H9 (cell line): ENCODE measurements at regions not wholly inside any gene's neighbourhood (a gene's known extent, or its start where the extent isn't known, plus 50 kb on each side); places are given as distances from the start of the nearest gene placed in this dataset.

Experiments
- DNase-seq: peaks from one replicate; pipeline ENCODE4 v3.0.0-alpha.2; 2017
- H2AFZ ChIP-seq: one replicate; pipeline ENCODE4 v1.6.1; 2013; ENCODE audit warnings: mild to moderate bottlenecking, low read length, control low read depth, moderate library complexity
- H2AK5ac ChIP-seq: 2 replicates; pipeline ENCODE4 v1.6.1; 2013; ENCODE audit warnings: low read length, control low read depth, mixed read lengths; ENCODE audit not compliant: insufficient read length
- H2BK120ac ChIP-seq: one replicate; pipeline ENCODE4 v1.6.1; 2013; ENCODE audit warnings: low read depth, mild to moderate bottlenecking, low read length, control low read depth, inconsistent platforms; ENCODE audit not compliant: poor library complexity, severe bottlenecking
- H2BK12ac ChIP-seq: 2 replicates; pipeline ENCODE4 v1.6.1; 2013; ENCODE audit warnings: low read length, control low read depth, mixed read lengths, low read depth; ENCODE audit not compliant: insufficient read length
- H2BK15ac ChIP-seq: 2 replicates; pipeline ENCODE4 v1.6.1; 2013; ENCODE audit warnings: low read depth, low read length, control low read depth
- H2BK20ac ChIP-seq: one replicate; pipeline ENCODE4 v1.6.1; 2013; ENCODE audit warnings: low read depth, mild to moderate bottlenecking, low read length, control low read depth, inconsistent platforms; ENCODE audit not compliant: poor library complexity, severe bottlenecking
- H2BK5ac ChIP-seq: 2 replicates; pipeline ENCODE4 v1.6.1; 2013; ENCODE audit warnings: low read length, control low read depth, mixed read lengths; ENCODE audit not compliant: insufficient read length
- H3K14ac ChIP-seq: 2 replicates; pipeline ENCODE4 v1.6.1; 2013; ENCODE audit warnings: low read length, control low read depth; ENCODE audit not compliant: insufficient read depth
- H3K18ac ChIP-seq: 2 replicates; pipeline ENCODE4 v1.6.1; 2013; ENCODE audit warnings: low read depth, mild to moderate bottlenecking, mixed read lengths, low read length, control low read depth; ENCODE audit not compliant: insufficient read length
- H3K23ac ChIP-seq: 2 replicates; pipeline ENCODE4 v1.6.1; 2013; ENCODE audit warnings: low read length, control low read depth, mixed read lengths, low read depth; ENCODE audit not compliant: insufficient read length
- H3K23me2 ChIP-seq: 2 replicates; pipeline ENCODE4 v1.6.1; 2013; ENCODE audit warnings: low read depth, mild to moderate bottlenecking, mixed read lengths, low read length, control low read depth; ENCODE audit not compliant: insufficient read length, poor library complexity, severe bottlenecking
- H3K27ac ChIP-seq: 2 replicates; pipeline ENCODE4 v1.5.1; 2013; ENCODE audit warnings: low read length, control low read depth, mixed read lengths, low read depth; ENCODE audit not compliant: insufficient read length
- H3K27me3 ChIP-seq: 2 replicates; pipeline ENCODE4 v1.6.1; 2013; ENCODE audit warnings: low read length, control low read depth, inconsistent platforms; ENCODE audit not compliant: insufficient read depth
- H3K4ac ChIP-seq: 2 replicates; pipeline ENCODE4 v1.6.1; 2013; ENCODE audit warnings: low read depth, mild to moderate bottlenecking, control low read depth, inconsistent platforms, low read length, moderate library complexity
- H3K4me1 ChIP-seq: 2 replicates; pipeline ENCODE4 v1.6.1; 2013; ENCODE audit warnings: low read length, control low read depth, inconsistent platforms; ENCODE audit not compliant: insufficient read depth
- H3K4me2 ChIP-seq: 2 replicates; pipeline ENCODE4 v1.6.1; 2013; ENCODE audit warnings: low read length, control low read depth, mixed read lengths; ENCODE audit not compliant: insufficient read length, insufficient read depth
- H3K56ac ChIP-seq: 2 replicates; pipeline ENCODE4 v1.6.1; 2013; ENCODE audit warnings: low read depth, mild to moderate bottlenecking, mixed read lengths, low read length, control low read depth; ENCODE audit not compliant: insufficient read length
- H3K79me1 ChIP-seq: 2 replicates; pipeline ENCODE4 v1.6.1; 2013; ENCODE audit warnings: low read depth, mild to moderate bottlenecking, moderate library complexity, low read length, control low read depth, inconsistent platforms; ENCODE audit not compliant: insufficient read depth, poor library complexity, severe bottlenecking
- H3K79me2 ChIP-seq: 2 replicates; pipeline ENCODE4 v1.6.1; 2013; ENCODE audit warnings: low read length, control low read depth, inconsistent platforms; ENCODE audit not compliant: insufficient read depth
- H3K9ac ChIP-seq: 2 replicates; pipeline ENCODE4 v1.6.1; 2013; ENCODE audit warnings: low read length, control low read depth, mixed read lengths; ENCODE audit not compliant: insufficient read length; ENCODE audit errors: extremely low read depth
- H3K9me3 ChIP-seq: one replicate; pipeline ENCODE4 v1.6.1; 2013; ENCODE audit warnings: low read depth, low read length, inconsistent platforms; ENCODE audit not compliant: control insufficient read depth
- H3T11ph ChIP-seq: one replicate; pipeline ENCODE4 v1.6.1; 2013; ENCODE audit warnings: mild to moderate bottlenecking, low read length, control low read depth, inconsistent platforms
- H4K20me1 ChIP-seq: one replicate; pipeline ENCODE4 v1.6.1; 2013; ENCODE audit not compliant: control insufficient read depth, insufficient read length, insufficient read depth
- H4K5ac ChIP-seq: 2 replicates; pipeline ENCODE4 v1.6.1; 2013; ENCODE audit warnings: low read depth, mild to moderate bottlenecking, mixed read lengths, low read length, control low read depth; ENCODE audit not compliant: insufficient read length
- H4K8ac ChIP-seq: replicated peaks from 2 replicates; pipeline ENCODE4 v1.6.1; 2013; ENCODE audit warnings: low read length, control low read depth, mixed read lengths, low read depth; ENCODE audit not compliant: insufficient read length
- H4K91ac ChIP-seq: 2 replicates; pipeline ENCODE4 v1.6.1; 2013; ENCODE audit warnings: low read depth, mild to moderate bottlenecking, moderate library complexity, mixed read lengths, low read length, control low read depth; ENCODE audit not compliant: insufficient read length
- H3K27ac Mint-ChIP-seq, 3 experiments: 2 replicates in 2 of 3; 3 replicates in 1 of 3; pipeline ENCODE4 v1.8.0; 2020 to 2021; ENCODE audit warnings: mixed read lengths in 3 of 3, mild to moderate bottlenecking in 1 of 3, moderate library complexity in 1 of 3
- H3K27me3 Mint-ChIP-seq: 2 replicates; pipeline ENCODE4 v1.8.0; 2021; ENCODE audit warnings: low read depth, mild to moderate bottlenecking, moderate library complexity, mixed read lengths
- H3K36me3 Mint-ChIP-seq, 3 experiments: 2 replicates in 2 of 3; 3 replicates in 1 of 3; pipeline ENCODE4 v1.8.0; 2020 to 2021; ENCODE audit warnings: low read depth in 3 of 3, mixed read lengths in 3 of 3; ENCODE audit not compliant: insufficient read depth in 1 of 3
- H3K4me1 Mint-ChIP-seq, 2 experiments: 2 replicates each; pipeline ENCODE4 v1.8.0; 2020; ENCODE audit warnings: mixed read lengths in 2 of 2
- H3K4me3 Mint-ChIP-seq, 2 experiments: 2 replicates in 1 of 2; 3 replicates in 1 of 2; pipeline ENCODE4 v1.8.0; 2020 to 2021; ENCODE audit warnings: mild to moderate bottlenecking in 2 of 2, mixed read lengths in 2 of 2, moderate library complexity in 1 of 2
- H3K9me3 Mint-ChIP-seq, 2 experiments: 2 replicates in 1 of 2; 3 replicates in 1 of 2; pipeline ENCODE4 v1.8.0; 2020; ENCODE audit warnings: mild to moderate bottlenecking in 2 of 2, mixed read lengths in 2 of 2, moderate library complexity in 1 of 2
- WGBS: extraction: QIAGEN DNeasy Blood & Tissue Kit; methylation state at CpG from one replicate; pipeline ENCODE4 v1.1.7; 2013; ENCODE audit warnings: missing lambda C conversion rate, low lambda C conversion rate, mixed read lengths; ENCODE audit not compliant: insufficient read length; ENCODE audit errors: extremely low coverage; 5-methylcytosine and 5-hydroxymethylcytosine counted together
- TF ChIP-seq, protein P1 (sequence below): fragments of 200-600 bp; sonication (generic); conservative IDR thresholded peaks from 3 replicates; pipeline ENCODE4 v1.8.0; 2021; ENCODE audit warnings: antibody characterized with exemption, mild to moderate bottlenecking

DNA sequence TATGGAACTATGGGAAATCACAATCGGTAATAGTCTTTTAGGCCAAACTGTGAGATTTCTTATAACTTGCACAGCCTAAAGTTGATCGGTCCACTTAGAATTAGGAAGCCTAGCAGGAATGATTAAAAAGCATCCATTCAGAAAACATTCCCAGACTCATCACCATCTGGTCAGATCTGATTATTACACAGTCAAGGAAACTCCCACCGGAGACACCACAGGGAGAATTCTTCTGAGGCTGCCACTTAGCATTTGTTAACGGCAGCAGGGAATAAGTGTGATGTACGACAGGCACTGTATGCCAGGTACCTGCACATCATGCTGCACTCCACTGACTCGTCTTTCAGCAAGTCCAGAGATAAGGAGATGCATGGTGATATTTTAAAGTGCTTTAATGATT lies 227.6 kb upstream of the STEAP1 start:
- H3K56ac ChIP-seq = no peak overlapping the region
- H3K4ac ChIP-seq = no peak overlapping the region
- Mint-ChIP-seq H3K4me1 (0 out of 4 replicates have a peak, but pooled peaks cover 0 to 4% of the 10 kb centered on the region in 2 experiments), H3K36me3 (no peaks in the 10 kb centered on the region), H3K27me3 (no peaks in the 10 kb centered on the region), H3K9me3 (no peaks in the 10 kb centered on the region; a peak in 1 of 5 replicates), H3K4me3 (no peak overlapping the region), H3K27ac (no peak overlapping the region)
- H3K27me3 ChIP-seq = no peaks in the 10 kb centered on the region
- WGBS = no CpG with 5 or more reads among the region's 6 CpGs
- H2BK12ac ChIP-seq = no peak overlapping the region
- H4K91ac ChIP-seq = no peak overlapping the region
- no peak overlapping the region for H2BK15ac ChIP-seq
- no peak overlapping the region for H3K27ac ChIP-seq
- no peak overlapping the region for H3K14ac ChIP-seq
- H3K79me2 ChIP-seq = no peaks in the 10 kb centered on the region
- H4K20me1 ChIP-seq = no peaks in the 10 kb centered on the region
- no peak overlapping the region for H3T11ph ChIP-seq
- H3K23ac ChIP-seq = no peak overlapping the region
- no peaks in the 10 kb centered on the region for H3K79me1 ChIP-seq
- no peaks in the 10 kb centered on the region for H3K23me2 ChIP-seq
- no peak overlapping the region for H3K18ac ChIP-seq
- H3K9me3 ChIP-seq = no peaks in the 10 kb centered on the region
- H2AK5ac ChIP-seq = no peak overlapping the region
- no peak overlapping the region for H3K4me2 ChIP-seq
- TF ChIP-seq, protein P1, sequence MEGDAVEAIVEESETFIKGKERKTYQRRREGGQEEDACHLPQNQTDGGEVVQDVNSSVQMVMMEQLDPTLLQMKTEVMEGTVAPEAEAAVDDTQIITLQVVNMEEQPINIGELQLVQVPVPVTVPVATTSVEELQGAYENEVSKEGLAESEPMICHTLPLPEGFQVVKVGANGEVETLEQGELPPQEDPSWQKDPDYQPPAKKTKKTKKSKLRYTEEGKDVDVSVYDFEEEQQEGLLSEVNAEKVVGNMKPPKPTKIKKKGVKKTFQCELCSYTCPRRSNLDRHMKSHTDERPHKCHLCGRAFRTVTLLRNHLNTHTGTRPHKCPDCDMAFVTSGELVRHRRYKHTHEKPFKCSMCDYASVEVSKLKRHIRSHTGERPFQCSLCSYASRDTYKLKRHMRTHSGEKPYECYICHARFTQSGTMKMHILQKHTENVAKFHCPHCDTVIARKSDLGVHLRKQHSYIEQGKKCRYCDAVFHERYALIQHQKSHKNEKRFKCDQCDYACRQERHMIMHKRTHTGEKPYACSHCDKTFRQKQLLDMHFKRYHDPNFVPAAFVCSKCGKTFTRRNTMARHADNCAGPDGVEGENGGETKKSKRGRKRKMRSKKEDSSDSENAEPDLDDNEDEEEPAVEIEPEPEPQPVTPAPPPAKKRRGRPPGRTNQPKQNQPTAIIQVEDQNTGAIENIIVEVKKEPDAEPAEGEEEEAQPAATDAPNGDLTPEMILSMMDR = no peak
- DNase-seq = no peak
- H3K4me1 ChIP-seq = no peaks in the 10 kb centered on the region
- no peak overlapping the region for H2BK120ac ChIP-seq
- no peak overlapping the region for H2BK5ac ChIP-seq
- H3K9ac ChIP-seq = no peak overlapping the region
- no peak overlapping the region for H2AFZ ChIP-seq
- no peak overlapping the region for H2BK20ac ChIP-seq
- no peak overlapping the region for H4K8ac ChIP-seq
- no peak overlapping the region for H4K5ac ChIP-seq
